OCI-LY3 (cell line): ENCODE measurements at regions not wholly inside any gene's neighbourhood (a gene's known extent, or its start where the extent isn't known, plus 50 kb on each side); places are given as distances from the start of the nearest gene placed in this dataset.

Experiments used
- CTCF ChIP-seq: fragments of 200-600, 300-600 bp; sonication (generic); IDR thresholded peaks from 2 replicates; pipeline ENCODE4 v1.5.1; 2014; ENCODE audit warnings: antibody characterized with exemption, low read length, low read depth
- EZH2phosphoT487 ChIP-seq: fragments of 200-600 bp; shearing (Covaris generic); IDR thresholded peaks from 2 replicates; pipeline ENCODE4 v1.6.1; 2018; ENCODE audit warnings: antibody characterized with exemption, mixed run types, low read depth

DNA sequence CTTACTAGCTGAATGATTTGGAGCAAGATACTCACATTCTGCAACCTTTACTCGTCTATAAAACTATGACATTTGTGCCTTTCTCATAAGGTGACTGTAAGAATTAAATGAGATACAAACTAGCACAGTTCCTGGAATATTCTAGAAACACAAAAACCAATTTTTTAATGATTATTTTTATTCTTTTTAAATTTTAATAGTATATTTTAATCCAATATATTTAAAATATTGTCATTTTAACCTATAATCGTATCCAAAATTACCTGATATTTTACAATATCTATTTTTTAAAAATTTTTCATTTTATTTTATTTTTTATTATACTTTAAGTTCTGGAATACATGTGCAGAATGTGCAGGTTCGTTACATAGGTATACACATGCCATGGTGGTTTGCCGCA is 238.1 kb downstream of the OLFM4 start:
- TF ChIP-seq CTCF (no peak), EZH2phosphoT487 (no peak)
